Breast epithelium (tissue), 3 donors: ENCODE measurements at regions not wholly inside any gene's neighbourhood (a gene's known extent, or its start where the extent isn't known, plus 50 kb on each side); places are given as distances from the start of the nearest gene placed in this dataset.

ENCODE experiments used
- POLR2A ChIP-seq: fragments of 450-650 bp; IDR thresholded peaks from one replicate; pipeline ENCODE4 v1.6.1; 2016; ENCODE audit warnings: antibody characterized with exemption, mild to moderate bottlenecking, moderate library complexity
- POLR2AphosphoS5 ChIP-seq, 3 donors: sonication (generic); formaldehyde crosslinking; IDR thresholded peaks; one replicate each; pipeline ENCODE4 v1.6.1; 2017; ENCODE audit warnings: antibody characterized with exemption in 3 of 3
- TF ChIP-seq, protein P1 (sequence below), 3 donors: fragments of 450-650 bp; IDR thresholded peaks; one replicate each; pipeline ENCODE4 v1.5.1; 2016 to 2017; ENCODE audit warnings: antibody characterized with exemption in 3 of 3, mild to moderate bottlenecking in 3 of 3, moderate library complexity in 3 of 3

DNA sequence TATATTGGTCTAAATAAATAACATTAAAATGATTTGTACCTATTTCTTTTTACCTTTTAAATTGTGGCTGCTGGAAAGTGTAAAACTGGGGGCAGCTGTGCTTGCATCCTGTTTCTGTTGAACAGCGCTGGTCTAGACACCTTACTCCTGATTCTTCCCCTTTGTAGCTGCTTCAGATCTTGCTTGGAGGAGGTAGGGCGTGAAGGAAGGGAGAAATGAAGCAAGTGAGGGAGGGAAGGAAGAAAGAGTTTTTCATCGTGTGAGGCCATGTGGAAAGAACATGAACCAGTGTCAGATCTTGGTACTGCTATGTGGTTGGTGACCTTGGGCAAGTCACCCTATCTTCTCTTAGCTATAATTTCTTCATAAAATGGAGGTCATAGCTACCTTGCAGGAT is 89.0 kb upstream of the SEC11C start:
- TF ChIP-seq POLR2AphosphoS5 (IDR thresholded peaks at IDR 0.05) (no peak), POLR2A (no peak)
- TF ChIP-seq, protein P1, sequence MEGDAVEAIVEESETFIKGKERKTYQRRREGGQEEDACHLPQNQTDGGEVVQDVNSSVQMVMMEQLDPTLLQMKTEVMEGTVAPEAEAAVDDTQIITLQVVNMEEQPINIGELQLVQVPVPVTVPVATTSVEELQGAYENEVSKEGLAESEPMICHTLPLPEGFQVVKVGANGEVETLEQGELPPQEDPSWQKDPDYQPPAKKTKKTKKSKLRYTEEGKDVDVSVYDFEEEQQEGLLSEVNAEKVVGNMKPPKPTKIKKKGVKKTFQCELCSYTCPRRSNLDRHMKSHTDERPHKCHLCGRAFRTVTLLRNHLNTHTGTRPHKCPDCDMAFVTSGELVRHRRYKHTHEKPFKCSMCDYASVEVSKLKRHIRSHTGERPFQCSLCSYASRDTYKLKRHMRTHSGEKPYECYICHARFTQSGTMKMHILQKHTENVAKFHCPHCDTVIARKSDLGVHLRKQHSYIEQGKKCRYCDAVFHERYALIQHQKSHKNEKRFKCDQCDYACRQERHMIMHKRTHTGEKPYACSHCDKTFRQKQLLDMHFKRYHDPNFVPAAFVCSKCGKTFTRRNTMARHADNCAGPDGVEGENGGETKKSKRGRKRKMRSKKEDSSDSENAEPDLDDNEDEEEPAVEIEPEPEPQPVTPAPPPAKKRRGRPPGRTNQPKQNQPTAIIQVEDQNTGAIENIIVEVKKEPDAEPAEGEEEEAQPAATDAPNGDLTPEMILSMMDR (IDR thresholded peaks at IDR 0.05) = no peak
